H7 (cell line): ENCODE measurements at regions not wholly inside any gene's neighbourhood (a gene's known extent, or its start where the extent isn't known, plus 50 kb on each side); places are given as distances from the start of the nearest gene placed in this dataset.
"Not testable (repeated sequence)": the region's sequence is repeated elsewhere in the genome, so short reads cannot be mapped to it uniquely, and the experiment has no call there.

Experiments used
- DNase-seq: peaks from one replicate; pipeline ENCODE4 v3.0.0; 2012
- H3K27me3 ChIP-seq: 2 replicates; pipeline ENCODE4 v1.6.0; 2011; ENCODE audit warnings: mild to moderate bottlenecking, low read length; ENCODE audit not compliant: control insufficient read depth, insufficient read depth
- H3K36me3 ChIP-seq: replicated peaks from 2 replicates; pipeline ENCODE4 v1.5.1; 2011; ENCODE audit warnings: low read length; ENCODE audit not compliant: control insufficient read depth, insufficient read depth
- H3K4me3 ChIP-seq: 2 replicates; pipeline ENCODE4 v1.5.1; 2011; ENCODE audit warnings: low read depth, mild to moderate bottlenecking, control low read depth, low read length, moderate library complexity; ENCODE audit not compliant: insufficient read depth

DNA sequence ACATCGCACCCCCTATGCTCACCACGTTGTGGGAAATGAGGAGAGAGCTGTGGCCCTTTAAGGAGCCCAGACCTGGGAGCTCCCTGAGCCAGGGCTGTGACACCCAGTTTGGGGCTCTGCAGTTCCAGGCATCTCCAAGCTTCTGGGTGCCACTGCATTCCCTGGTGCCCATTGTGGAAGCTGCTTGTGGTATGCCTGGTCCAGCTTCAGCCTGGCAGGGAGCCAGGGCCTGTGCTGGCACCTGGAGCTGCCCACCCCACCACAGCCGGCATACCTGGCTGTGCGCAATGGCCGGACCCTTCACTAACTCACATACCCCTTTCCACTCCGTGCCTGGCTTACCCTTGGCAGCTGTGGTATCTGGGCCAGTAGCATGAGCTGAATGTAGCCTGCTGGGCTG lies 107.9 kb upstream of the OR4E1 start:
- no peaks in the 10 kb centered on the region; the same call in 1 of the 2 replicates for H3K27me3 ChIP-seq
- DNase-seq, result no peak
- H3K36me3 ChIP-seq, result no peaks in the 10 kb centered on the region
- no peak overlapping the region for H3K4me3 ChIP-seq

DNA sequence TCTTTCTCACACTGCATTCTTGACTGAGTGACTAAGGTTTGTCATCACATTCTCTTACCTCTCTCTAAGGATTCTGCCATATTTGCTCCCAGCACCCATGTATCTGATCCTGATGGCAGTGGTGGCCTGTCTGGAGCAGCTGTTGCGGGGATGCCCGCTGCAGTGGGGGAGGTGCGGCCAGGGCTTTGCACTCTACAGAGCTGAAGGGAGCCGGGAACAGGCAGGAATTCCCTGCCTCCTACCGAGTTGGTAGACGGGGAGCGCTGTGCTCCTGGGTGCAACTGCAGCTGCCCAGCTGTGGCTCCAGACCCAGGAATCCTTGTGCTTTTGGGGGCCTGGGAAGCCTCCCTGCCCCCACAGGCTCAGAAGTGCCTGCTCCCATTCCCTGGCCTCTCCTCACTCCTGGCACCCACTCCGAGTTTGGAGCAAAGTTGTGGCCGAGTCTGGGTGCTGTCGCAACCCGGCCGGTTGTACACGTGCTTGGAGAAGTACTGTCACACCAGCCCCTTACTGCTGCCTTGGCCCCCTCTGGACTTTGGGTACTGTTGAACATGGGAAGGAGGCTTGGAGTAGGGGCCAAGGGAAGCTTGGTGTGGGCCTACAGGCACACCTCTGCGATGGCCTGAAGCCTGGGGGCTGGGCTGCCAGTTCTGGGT lies 106.9 kb upstream of the OR4E1 start:
- H3K4me3 ChIP-seq, result no peak overlapping the region
- H3K27me3 ChIP-seq, result no peaks in the 10 kb centered on the region; the same call in 1 of the 2 replicates
- peak; percentile 32 for DNase-seq
- no peaks in the 10 kb centered on the region for H3K36me3 ChIP-seq

DNA sequence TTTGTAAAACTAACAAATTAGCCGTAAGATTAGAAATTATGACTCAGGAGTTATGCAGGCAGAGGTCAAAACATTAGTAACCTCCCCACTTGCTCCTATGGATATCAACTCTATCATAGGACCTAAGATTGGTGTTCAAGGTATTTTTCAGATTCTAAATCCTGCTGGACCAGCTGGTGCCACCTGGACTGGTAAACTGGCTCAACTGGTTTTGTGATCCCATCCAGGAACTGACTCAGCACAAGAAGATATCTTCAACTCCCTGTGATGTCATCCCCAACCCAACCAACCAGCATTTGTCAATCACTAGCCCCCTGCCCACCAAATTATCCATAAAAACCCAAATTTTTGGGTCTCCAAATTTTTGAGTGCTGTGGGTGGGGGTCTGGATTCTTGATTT lies 98.1 kb upstream of the OR4E1 start:
- no peak overlapping the region for H3K4me3 ChIP-seq
- H3K27me3 ChIP-seq, result no peaks in the 10 kb centered on the region
- no peaks in the 10 kb centered on the region for H3K36me3 ChIP-seq
- DNase-seq, result no peak

DNA sequence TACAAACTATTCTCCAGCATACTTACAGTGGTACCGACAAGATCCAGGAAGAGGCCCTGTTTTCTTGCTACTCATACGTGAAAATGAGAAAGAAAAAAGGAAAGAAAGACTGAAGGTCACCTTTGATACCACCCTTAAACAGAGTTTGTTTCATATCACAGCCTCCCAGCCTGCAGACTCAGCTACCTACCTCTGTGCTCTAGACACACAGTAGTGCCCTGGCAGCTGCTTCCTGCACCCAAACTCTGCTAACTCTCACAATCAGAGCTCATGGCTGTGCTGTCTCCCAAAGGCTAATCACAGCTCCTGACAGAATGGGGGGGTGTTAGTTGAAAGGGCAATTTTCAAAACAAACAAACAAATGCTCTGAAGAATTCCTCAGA lies 95.2 kb upstream of the OR4E1 start:
- Histone ChIP-seq H3K36me3 (no peaks in the 10 kb centered on the region), H3K27me3 (no peaks in the 10 kb centered on the region), H3K4me3 (no peak overlapping the region)
- DNase-seq, result no peak

DNA sequence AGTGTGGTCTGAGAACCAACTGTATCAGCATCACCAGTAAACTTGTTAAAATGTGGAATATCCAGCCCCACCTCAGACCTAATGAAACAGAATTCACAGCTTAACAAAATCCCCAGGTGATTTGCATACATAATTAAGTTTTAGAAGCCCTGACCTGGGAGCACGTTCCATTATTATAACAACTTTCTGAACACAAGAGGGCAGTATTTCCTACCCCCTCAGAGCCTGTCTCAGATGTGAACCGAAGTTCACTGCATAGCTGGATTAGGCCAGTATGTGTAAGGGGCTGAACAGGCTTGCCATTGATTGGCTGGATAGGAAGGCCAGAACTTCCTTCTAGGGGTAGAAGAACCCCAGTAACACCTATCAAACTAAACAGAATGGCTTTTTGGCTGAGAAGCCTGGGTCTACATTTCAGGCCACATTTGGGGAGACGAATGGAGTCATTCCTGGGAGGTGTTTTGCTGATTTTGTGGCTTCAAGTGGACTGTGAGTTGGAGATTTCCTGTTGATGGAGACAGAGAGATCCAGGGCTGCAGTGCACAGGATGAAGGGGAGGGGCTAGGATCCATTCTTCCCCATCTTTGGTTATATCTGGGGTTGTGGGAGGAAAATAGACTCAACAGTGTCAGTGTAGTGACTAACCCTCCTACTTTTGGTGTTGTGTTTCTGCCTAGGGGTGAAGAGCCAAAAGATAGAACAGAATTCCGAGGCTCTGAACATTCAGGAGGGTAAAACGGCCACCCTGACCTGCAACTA lies 94.7 kb upstream of the OR4E1 start:
- Histone ChIP-seq H3K4me3 (no peak overlapping the region), H3K27me3 (no peaks in the 10 kb centered on the region), H3K36me3 (no peaks in the 10 kb centered on the region)
- DNase-seq, result peak; percentile 59

DNA sequence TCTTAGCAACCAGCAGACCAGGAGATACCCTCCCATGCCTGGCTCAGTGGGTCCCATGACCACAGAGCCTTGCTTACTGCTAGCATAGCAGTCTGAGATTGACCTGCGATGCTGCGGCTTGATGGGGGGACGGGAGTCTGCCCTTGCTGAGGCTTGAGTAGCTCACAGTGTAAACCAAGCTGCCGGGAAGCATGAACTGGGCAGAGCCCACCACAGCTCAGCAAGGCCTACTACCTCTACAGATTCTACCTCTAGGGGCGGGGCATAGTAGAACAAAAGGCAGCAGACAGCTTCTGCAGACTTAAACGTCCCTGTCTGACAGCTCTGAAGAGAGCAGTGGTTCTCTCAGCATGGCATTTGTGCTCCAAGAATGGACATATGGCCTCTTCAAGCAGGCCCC lies 86.7 kb upstream of the OR4E1 start:
- not testable (repeated sequence) for DNase-seq, H3K4me3 ChIP-seq, H3K36me3 ChIP-seq, H3K27me3 ChIP-seq

DNA sequence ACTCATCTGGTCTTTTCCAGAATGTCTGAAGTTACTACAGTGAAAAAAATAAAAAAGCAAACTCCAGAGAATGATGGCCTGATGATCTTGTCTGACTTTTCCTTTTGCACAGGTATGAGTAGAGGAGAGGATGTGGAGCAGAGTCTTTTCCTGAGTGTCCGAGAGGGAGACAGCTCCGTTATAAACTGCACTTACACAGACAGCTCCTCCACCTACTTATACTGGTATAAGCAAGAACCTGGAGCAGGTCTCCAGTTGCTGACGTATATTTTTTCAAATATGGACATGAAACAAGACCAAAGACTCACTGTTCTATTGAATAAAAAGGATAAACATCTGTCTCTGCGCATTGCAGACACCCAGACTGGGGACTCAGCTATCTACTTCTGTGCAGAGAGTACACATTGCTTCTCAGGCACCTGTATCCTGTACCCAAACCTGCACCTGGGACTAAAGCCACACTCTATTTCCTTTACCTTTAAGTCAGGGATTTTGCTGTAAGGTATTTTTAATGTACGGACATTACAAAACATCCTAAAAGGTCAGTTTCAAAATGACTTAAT lies 75.8 kb upstream of the OR4E1 start:
- Histone ChIP-seq H3K27me3 (no peaks in the 10 kb centered on the region; the same call in 1 of the 2 replicates), H3K36me3 (no peaks in the 10 kb centered on the region), H3K4me3 (no peak overlapping the region)
- no peak for DNase-seq

DNA sequence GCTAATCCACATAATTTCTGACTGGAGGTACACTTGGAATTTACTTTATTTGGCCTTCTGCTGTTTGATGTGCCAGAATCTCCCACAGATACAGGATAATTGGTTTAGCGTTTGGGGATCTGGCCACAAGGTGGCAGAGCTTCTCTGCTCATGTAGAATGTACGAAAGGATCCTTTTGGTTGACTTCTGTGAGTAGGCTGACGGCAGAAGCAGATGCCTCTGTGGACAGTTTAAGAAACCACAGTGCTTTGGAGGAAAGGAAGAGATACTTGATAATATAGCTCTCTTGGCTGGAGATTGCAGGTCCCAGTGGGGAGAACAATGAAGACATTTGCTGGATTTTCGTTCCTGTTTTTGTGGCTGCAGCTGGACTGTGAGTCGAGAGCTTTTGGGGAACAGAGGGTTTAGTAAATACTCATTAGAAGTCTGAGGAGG lies 75.3 kb upstream of the OR4E1 start:
- Histone ChIP-seq H3K27me3 (no peaks in the 10 kb centered on the region; the same call in 1 of the 2 replicates), H3K4me3 (no peak overlapping the region), H3K36me3 (no peaks in the 10 kb centered on the region)
- DNase-seq, result peak; percentile 26

DNA sequence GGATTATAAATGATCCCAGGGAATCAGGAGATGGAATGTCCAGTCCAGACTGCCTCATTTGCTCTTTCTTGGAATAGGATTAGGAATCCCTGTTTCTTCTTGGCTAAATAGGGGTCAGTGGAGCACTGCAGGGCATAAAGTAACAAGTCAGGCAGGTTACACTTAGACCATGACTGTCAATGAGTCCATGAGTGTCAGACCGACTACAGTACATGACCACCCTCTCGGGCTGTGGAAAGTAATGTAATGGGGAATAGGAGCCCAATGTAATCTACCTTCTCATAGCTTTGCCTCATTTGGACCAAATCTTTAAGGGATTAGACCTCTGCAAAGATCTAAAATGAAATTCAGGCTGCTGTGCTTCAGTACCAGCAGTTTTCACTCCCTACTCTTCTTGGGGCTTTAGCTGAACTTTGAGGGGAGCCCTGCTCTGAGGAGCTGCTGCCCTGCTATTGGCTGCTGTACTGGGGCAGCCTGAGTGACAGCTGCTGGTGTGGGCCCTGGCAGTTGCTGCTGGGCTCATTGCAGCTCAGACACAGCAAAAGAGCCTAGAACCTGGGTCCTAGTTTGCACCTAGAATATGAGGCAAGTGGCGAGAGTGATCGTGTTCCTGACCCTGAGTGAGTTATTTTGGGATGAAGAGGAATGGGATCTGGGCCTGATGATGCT lies 62.2 kb upstream of the OR4E1 start:
- H3K36me3 ChIP-seq, result no peaks in the 10 kb centered on the region
- no peak for DNase-seq
- H3K4me3 ChIP-seq, result no peak overlapping the region
- peaks cover 1% of the 10 kb centered on the region; the same call in 1 of the 2 replicates for H3K27me3 ChIP-seq

DNA sequence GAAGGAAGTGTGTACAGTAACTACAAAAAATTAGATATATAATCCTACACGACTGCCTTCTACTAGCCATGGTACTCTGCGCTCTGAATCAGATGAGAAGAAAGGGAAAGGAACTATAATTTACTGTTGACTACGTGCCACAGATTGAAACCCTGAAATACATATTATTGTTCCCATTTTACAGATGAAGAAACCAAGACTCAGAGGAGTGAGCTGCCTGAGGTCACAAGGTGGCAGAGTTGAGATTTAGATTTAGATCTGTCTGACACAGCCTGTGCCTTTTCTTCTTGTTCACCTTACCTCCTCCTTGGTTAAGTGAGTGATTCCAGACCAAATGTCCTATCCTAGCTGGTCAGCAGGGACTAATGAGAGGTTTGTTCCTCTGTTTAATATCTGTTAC lies 61.6 kb upstream of the OR4E1 start:
- Histone ChIP-seq H3K36me3 (no peaks in the 10 kb centered on the region), H3K27me3 (peaks cover 1% of the 10 kb centered on the region; the same call in 1 of the 2 replicates), H3K4me3 (no peak overlapping the region)
- no peak for DNase-seq

DNA sequence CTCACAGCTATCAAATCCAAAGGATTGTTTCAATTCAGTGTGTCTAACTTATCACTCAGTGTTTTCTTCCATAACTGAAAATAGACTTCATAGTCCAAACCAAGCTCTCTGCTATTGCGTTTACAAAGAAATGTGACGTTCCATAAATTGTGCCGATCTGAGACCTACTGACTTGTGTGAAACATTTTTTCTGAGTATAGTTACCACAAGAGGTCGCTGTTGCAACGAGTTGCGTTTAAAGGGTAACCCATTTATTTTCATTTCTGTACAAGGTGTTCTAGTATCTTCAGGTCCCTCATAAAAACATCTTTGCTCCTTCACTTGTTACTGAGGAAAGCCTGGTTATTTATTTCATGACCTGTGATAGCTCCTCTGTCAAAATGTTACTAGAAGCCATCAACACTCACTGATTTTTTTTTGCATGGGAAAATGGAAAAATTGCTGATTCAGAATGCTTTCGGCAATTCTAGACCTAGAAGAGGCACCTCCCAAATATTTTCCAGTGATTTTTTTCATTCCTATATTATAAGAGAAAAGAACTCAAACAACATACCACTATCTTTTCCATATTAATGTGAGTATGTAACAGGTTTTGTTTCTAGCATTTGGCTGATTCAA lies 60.9 kb upstream of the OR4E1 start:
- DNase-seq, result peak; percentile 39
- Histone ChIP-seq H3K36me3 (no peaks in the 10 kb centered on the region), H3K4me3 (no peak overlapping the region), H3K27me3 (peaks cover 1% of the 10 kb centered on the region; the same call in 1 of the 2 replicates)

DNA sequence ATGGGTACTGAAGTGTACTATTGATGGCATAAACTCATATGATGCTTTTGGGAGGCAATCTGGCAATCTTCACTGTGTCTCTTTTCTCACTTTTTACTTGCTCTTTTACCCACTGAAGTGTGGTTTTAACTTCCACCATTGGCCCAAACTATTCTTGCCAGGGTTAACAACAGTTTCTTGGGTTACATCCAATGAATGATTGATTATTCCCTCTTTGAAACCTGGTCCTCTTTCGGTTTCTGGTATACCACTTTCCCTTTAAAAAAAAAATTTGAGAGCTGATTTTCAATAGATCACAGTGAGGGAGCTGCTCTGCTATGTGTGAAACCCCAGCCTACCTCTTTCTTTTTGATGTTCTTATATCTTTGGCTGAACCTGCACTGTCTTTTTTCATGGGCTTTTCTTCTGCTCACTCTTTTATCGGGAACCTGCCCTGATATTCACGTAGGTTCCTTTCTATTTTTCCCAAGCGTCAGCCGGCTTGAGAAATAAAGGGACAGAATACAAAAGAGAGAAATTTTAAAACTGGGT lies 56.1 kb upstream of the OR4E1 start:
- H3K4me3 ChIP-seq, result no peak overlapping the region
- H3K27me3 ChIP-seq, result no peaks in the 10 kb centered on the region; the same call in 1 of the 2 replicates

DNA sequence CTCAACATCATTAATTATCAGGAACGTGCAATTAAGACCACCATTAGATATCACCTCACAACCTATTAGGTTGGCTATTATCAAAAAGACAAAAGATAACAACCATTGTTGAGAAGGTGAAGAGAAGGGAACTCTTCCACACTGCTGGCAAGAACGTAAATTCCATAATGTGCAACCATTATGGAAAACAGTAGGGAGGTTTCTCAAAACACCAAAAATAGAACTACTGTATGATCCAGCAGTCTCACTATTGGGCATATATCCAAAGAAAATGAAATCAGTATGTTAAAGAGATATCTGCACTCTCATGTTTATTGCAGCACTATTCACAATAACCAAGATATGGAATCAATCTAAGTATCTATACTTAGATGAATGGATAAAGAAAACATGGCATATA lies 51.6 kb upstream of the OR4E1 start:
- Histone ChIP-seq H3K36me3 (no peaks in the 10 kb centered on the region), H3K27me3 (peaks cover 4% of the 10 kb centered on the region; the same call in 1 of the 2 replicates), H3K4me3 (no peak overlapping the region)
- DNase-seq, result no peak

More for the DNA sequence above, 56.1 kb upstream of the OR4E1 start:
- no peaks in the 10 kb centered on the region for H3K36me3 ChIP-seq
- no peak for DNase-seq
